ENCODE measurements at regions not wholly inside any gene's neighbourhood (a gene's known extent, or its start where the extent isn't known, plus 50 kb on each side); places are given as distances from the start of the nearest gene placed in this dataset.

DNA sequence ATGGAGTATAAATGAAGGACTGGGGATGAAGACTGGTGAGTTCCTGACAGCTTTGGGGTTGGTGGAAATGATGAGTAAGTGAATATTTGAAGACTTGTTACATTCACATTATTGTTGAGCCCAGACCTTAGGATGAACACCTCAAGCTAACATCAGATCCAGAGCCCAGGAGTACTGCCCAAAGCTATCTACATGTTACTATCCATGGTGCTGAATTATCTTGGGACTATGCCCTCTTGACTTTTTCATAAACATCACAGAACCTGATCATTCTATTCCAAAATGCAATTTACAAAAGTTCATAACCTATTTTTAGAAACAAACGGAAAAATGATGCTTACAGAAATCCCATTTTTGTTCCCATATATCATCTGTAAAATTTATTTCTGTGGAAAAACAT, 613.3 kb downstream of the TUSC7 start:
- no peak for DNase-seq

DNA sequence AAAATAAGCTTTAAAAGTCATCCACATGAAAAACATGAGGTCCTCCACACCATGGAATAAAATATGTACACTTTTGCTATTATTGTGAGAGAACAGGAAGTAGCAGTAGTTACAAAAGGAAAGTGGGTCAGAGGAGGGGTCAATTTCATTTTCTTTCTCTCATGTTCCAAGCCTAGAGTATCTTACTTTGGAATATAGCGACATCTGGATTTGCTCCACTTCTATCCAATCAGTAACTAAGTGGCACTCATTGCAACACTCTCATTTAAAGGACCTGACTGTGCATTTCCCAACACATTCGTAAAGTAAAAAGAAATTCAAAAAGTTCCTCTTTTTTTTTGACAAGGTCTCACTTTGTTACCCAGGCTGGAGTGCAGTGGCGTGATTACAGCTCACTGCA, 637.3 kb downstream of the TUSC7 start:
- no peak for DNase-seq

DNA sequence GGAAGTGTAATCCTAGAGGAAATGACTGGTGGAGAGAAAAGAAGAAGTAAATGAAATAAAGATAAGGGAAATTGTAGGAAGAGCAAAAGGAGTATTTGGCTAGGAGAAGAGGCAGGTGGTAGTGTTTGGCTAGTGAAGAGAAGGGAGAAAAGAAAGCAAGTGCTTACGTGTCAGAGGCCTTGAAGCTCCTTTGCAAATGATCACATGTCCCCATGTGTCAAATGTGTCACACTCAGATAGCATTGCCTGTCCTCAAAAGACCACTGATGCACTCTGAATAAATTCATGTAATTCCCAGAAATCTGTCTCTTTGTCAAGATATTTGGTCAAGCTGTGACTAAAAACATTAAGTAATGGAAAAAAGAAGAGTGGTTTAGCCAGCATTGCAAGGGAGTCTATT, 639.3 kb downstream of the TUSC7 start:
- no peak for DNase-seq

DNA sequence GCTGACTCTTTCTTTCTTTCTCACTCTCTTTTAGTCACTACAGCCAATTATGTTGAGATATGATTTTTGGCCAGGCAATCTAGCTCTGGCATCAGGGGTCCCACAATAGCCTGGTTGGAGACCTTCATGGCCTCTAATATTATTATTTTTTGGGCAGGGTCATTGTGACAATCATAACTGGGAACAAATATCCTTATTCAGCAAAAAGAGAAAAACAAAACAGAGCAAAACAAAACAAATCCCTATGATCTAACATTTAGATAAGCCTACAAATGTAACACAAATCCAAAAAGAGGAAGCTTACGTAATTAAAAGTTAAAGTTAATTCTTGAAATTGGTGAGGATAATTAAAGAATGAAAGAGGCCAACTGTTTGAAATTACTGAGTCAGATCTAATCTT, 640.0 kb downstream of the TUSC7 start:
- no peak for DNase-seq

DNA sequence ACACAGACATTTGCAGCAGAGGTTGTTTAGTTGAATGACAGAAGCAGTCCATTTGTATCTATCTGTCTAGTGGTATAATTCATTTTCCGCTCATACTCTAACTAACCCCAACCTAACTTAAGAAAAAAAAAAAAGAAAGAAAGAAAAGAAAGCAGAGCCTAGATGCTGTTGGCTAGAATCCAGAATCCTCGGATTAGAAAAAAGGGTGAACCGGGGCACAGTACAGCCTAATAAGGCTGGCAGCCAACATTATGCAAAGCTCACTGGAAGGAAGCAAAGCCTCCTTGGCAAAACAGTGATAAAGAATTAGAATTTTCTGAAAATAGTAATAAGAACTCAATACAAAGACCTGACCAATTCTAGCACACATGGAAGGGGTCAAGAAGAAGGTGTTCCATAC, 640.8 kb downstream of the TUSC7 start:
- DNase-seq, result no peak

DNA sequence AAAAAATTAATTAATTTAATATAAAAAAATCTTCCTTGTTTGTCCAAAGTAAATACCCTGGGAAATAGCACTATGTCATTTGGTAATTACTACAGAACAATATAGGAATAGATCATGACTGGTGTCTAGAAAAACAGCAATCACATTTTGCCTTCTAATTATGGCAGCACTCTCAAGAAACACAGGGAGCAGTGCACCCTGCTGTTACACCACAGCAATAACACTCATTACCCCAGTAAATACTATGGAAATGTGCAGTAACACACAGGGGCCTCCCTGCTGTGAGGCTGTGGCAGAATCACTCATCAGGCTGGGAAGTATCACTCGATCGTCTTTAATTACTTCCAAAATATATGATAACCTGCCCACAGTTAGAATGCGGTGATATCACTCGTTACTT, 646.0 kb downstream of the TUSC7 start:
- DNase-seq, result peak in 1 of 5 experiments; percentile 0

DNA sequence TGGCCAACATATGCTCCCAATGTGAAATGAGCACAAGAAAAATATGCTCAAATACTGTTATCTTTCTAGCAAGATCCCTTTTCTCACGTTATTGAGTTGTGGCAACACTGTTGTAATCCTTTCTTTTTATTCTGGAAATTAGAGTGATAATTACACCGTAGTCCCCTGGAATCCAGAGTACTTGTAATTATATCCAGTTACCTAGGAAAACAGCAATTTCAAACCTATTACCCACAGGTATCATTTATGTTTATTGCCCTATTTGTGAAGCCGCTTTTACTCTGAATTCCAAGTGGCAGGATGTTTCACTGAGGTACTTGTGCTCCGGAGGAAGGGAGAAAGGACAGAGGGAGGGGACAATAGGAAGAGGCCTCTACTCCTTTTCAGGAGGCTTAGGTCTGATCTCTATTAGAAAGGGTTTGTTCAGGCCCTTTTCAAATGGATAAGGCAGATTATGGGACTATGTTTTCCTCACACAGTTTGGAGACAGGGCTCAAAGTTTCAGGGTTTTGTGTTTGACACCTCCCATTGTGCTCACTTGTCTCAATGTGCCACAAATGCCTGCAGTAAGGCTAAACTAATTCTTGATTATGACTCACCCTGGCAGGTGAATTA, 646.6 kb downstream of the TUSC7 start:
- DNase-seq, result no peak

DNA sequence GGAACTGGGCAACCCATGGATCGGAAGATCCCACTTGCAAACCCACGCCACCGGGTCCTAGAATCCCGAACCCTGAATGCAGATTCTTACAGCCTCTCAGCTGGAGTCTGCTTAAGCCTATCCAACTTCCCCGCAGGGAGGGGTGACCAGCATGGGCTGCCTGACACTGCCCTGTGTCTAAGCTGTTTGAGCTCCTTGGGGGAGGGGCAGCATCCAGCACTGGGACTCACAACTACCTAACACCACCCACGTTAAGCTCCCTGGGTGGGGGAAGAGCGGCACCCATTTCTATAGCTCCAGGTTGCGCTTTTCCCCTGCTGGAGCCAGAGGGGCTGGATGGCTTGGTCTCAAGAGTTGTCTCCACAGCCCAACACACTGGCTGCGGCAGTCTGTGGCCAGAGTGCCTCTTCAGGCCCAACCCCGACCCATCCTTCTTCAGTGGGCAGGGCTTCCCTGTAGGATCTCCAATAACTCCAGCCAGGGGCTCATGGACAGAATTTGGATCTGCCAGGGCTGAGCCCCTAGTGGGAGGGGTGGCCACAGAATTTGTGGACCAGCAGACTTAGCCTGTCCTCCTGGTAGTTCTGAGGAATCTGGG, 649.2 kb downstream of the TUSC7 start:
- DNase-seq, result no peak

DNA sequence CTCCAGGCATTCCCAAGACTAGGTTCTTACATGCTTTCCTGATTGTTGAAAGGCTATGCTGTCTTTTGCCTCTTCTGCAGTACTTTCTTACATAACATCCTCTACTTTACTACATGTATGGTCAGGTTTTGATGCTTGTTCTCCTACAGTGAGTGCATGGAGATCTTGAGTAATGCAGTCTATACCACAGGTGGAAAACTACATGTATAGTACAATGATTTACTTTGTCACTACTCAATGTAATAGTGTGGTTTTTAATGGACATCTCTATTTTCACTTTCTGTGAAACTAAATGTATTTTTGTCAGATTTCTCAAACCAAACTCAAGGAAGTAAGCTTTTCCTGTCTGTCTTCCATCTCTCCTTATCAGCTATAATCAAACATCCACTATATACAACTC, 657.0 kb downstream of the TUSC7 start:
- no peak for DNase-seq

DNA sequence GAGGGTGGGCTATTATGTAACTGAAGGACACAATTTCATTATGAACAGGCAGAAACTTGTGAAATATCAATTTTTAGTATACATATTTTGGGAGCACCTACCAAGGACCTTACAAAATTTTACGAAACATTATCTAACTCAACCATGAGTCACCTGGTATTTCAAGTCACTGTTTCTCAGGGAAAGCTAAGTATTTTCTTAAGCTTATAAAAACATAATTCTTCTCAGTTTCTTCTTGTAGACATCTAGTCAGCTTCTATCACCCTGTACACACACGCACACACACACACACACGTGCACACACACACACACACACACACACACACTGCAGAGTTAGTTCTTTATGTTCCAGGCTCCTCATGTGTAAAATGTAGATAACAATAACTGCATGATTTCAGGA, 658.3 kb downstream of the TUSC7 start:
- no peak for DNase-seq

DNA sequence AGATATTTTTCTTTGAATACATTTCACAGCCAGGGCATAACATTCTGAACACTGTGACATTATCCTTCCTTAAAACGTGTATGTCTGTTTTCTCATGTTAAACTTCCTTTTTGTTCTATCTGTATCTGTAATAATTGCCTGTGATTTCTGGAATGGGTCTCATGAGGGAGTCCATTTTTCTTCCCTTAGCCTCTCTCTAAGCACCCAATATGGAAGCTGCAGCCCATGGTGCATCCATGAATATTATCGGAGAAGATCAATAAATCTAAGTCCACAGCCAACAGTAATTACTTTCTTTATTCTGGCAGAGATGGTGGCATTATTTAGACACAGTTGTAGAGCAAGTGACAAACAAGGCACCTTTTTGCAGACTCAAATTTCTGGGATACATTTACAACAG, 671.1 kb downstream of the TUSC7 start:
- DNase-seq, result no peak

DNA sequence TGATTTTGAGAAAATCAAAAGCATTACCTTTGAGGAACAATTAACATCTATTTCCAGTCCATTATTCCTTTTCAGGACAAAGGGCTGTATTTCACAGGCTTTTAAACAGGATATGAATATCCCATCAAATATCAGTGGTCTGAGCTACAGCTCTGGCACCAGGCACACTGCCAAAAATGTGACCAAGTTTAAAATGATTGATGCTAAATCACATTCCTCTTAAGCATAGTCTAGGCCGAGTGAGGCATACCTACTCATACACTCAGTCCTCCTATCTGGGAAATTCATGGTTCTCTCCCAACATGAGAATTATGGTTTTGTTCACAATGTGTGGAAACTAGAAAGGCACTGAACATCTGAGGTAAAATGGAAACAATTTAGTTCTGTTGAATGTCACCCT, 683.5 kb downstream of the TUSC7 start:
- no peak for DNase-seq

DNA sequence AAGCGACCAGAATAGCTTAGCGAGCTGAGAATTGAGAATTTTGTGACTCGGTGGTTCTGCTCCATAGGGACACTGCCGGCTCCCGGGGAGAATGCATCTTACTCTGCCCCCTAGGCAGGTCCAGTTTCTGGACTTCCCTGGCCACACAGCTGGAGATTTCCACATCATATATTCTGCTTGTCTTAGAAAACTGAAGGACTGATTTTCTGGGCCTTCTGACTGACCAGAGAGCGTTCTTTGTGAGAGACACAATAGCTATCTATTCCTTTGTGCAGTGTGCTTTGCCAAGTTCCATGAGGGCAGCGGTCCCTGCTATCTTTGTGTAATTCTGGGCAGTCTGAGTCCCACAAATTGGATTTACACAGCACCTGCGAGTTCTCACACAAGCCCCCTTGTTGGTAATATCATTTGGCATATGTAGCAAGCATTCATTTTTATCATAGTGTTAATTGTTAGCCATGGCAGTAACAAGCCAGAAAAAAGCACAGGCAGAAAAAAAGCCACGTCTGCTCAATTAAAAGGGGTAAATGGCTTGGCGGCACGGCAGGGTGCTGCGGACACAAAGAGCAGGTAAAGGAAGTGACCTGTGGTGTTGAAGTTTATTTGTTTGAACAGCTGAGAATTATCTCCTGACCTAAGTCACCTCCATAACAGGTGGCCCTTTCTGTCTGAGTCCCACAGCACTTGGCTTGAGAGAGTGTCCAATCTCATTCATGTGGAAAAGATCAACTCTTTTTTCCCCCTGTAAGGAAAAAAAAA, 688.7 kb downstream of the TUSC7 start:
- DNase-seq, result no peak

DNA sequence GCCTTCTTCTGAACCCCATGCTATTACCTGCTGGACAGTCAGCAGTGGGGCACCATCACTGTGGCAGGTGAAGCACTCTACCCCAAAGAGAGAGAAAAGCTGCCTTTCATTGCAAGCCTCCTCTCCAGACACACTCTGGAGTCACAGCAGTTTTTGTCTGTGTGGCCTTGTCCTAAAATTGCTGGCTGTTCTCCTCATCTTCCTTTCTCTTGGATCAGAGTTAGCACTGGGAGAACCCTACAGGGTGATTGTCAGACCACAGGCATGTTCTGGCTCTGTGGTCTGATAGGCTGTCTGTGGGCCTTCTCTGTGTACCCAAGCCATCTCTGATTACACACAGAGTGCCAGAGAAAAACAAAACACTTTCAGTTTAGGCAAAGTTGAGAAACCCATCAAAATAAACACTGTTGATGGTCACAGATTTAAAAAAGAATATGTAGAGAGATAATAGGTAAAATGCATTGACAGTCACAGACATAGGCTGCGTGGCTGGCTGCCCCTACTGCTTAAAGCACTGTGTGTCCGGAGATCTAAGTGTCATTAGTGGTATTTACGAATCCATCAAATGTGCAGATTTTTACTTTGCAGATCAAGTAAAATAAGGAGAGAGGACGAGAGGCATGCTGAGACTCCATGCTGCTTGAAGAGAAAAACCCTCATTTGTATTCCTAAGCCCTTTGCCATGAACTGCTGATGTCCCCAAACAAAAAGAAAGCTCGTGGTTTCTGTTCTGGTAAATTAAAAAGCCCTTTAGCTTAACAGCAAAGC, 689.9 kb downstream of the TUSC7 start:
- DNase-seq, result no peak

DNA sequence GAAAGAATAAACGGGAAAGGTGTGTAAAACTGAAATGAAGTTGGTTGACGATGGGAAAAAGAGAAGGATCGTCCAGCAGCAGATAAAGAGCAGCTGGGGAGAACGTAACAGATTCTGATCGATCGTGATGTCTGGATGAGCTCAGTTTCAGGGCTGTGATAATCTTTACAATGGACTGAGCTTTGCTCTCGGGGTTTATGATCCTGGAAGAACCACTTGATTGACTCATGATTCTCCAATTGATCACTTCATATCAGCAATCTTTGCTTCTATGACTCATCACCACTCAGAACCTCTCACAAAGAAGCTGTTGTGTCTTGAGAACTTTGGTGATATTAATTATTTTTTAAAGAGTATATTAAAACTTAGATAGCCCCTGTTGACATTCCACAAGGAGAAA, 690.7 kb downstream of the TUSC7 start:
- DNase-seq, result no peak

DNA sequence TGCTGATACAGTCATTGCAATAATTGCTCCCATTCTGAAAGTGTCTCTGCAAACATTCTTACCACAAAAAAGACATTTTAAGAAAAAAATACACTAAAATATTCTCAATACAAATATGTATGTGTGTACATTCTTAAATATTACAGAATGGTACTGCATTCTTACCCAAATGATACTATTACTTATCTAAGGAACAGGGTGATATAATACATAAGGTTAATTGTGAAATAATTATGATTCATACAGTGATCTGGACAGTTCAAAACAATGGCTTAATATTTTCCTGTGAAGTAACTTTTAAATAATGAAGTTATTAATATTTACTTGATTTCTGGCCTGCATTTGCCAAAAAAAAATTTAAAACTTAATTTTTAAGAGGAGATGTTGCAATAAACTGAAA, 694.6 kb downstream of the TUSC7 start:
- DNase-seq, result no peak

DNA sequence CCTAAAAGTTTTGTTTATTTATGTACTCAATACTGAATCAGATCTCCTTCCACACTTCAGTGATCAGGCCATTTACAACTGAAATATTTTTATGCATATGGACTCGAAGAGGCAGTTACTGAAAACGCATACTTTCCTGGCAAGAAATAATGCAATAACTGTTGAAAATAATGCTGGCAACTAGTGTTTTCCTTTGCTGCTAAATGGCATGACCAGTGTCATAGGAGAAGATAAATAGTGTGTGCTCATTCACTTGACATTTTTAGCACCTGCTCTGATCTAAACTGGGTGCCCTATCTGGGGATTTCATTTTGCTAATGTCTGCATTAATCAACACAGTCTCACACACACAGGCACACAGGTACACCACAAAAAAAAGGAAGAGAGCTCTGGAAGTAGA, 695.2 kb downstream of the TUSC7 start:
- no peak for DNase-seq

DNA sequence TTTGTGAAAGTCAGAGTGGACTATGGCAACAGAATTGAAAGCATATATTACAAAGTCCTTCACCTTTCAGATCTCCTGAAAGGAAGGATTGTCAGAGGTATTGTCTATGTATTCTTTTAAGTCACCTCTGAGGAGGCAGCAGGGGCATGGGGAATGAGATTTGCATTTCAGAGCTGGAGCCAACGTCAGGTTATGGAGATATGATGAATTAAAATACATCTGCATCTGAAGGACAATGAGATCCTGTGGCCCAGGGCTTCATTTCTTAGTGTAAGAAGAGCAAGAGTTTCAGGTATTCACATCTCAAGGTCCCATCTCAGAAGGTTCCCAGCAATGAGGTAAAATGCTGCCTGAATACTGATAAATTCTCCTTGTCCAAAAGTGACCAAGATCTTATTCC, 695.8 kb downstream of the TUSC7 start:
- no peak for DNase-seq

DNA sequence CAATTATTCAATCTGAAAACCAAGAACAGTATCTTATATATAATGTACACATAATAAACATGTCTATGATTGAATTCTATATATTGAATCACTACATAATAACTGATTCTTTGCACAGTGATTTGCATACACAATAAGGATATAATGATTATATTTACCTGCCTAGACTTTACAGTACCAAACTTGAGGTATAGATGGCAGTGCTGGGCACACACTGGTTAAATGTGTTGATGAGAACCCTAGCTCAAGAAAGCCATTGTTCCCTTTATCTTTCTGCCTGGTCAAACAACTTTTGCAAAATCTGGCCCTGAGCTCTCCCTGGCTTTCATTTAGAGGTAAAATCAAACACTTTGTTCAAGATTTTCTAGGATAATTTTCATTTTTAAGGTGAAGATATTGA, 697.7 kb downstream of the TUSC7 start:
- no peak for DNase-seq

DNA sequence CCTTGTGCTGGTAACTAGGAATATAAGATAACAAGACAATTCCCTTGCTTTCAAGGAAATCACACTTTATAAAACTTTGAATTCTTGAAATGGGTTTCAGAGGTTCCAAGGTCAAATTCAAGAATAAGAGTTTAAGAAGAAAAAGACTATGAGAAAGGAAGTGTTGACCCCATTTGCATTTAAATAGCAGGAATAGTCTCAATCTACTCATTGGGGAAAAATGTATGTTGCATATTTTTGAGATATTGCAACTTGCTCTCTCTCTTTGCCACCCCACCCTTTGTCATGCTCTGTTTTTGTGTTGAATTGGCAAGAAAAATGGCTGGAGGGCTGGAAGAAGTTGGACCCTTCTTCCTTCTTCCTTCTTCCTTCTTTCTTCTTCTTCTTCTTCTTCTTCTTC, 699.2 kb downstream of the TUSC7 start:
- no peak for DNase-seq

DNA sequence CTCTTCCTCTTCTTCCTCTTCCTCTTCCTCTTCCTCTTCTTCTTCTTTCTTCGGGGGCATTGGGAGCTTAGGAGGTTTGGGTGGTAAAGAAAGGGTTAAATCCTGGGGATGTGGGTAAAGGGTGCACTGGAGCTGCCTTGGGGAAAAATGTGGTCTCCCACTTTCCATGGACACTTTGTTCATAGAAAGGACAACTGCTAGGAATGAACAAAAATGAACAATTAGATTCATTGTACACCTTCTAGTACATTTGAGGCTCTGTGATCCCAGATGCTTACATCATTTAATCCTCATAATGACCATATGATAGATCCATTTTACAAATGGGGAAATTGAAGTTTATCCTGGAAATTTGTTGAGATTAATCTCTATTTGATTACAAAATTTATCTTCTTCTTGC, 699.7 kb downstream of the TUSC7 start:
- no peak for DNase-seq

DNA sequence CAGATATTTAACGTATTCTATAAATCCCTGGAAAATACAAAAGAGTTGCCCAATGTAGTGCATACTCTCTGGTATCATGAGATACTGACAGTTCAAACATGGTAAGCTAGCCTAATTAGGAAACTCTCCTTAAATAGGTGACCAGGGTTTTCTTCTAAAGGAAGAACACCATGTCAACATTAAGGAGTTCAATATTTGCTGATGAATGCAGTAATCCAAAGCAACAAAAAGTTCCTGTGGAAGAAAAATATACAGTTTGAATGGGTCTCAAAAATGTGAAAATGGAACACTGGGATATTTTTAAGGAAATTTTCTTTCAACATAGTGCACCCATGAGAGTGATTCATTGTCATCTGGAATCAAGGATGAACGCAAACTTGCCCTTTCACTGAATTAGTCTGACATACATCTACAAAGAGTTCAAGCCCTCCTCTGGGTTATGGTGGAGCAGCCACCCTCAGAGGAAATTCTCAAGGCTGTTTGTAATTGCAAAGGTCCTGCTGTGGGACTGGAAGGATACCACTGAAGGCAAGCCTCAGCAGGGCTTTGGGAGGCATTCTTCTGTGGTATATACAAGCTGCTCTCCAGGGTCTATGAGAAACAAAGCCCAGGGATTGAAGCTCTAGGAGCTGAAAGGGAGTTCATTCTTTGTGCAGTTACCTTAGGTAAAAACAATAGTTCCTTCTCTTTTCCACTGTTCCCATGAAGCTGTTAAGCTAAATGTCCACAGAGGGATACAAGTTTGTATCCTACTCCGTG, 700.3 kb downstream of the TUSC7 start:
- no peak for DNase-seq

DNA sequence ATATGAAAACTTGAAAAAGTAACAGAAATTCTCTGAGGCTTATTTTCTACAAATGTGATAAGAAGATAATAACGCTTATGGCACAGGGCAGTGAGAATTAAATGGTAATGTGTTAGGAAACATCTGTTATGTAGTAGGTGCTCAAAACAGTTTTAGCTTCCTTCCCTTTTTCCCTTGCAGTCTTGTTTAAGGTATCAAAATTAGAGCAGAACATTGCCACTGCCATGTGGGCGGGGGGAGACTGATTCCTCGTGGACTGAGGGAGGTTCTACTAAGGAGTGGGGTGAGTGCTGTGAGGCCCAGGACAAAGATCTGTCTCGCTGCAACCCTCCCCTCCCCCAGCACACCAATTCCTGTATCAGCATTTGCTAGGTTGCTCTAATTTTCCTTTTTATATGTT, 702.4 kb downstream of the TUSC7 start:
- DNase-seq, result no peak
